ENCODE measurements at regions not wholly inside any gene's neighbourhood (a gene's known extent, or its start where the extent isn't known, plus 50 kb on each side); places are given as distances from the start of the nearest gene placed in this dataset.

GRCh38 chr13:33742321-33742720, 75.6 kb upstream of the RFC3 start:
- no peak for DNase-seq
- Histone ChIP-seq H3K27ac (no peak overlapping the region), H3K27me3 (ENCODE audit: insufficient read depth, low read depth, severe bottlenecking) (no peaks in the 10 kb centered on the region), H3K9me3 (ENCODE audit: severe bottlenecking) (no peaks in the 10 kb centered on the region), H3K36me3 (no peaks in the 10 kb centered on the region), H3K4me3 (ENCODE audit: low read depth, low read length) (no peak overlapping the region)
- no peak for TF ChIP-seq CTCF (IDR thresholded peaks at IDR 0.05; ENCODE audit: low read depth, low read length)

GRCh38 chr13:33743438-33744368, 74.2 kb upstream of the RFC3 start:
- H3K27ac ChIP-seq = no peak overlapping the region

GRCh38 chr13:33744589-33745369, 73.2 kb upstream of the RFC3 start:
- Histone ChIP-seq H3K27ac (no peak overlapping the region), H3K27me3 (ENCODE audit: insufficient read depth, low read depth, severe bottlenecking) (no peaks in the 10 kb centered on the region), H3K36me3 (no peaks in the 10 kb centered on the region), H3K4me3 (ENCODE audit: low read depth, low read length) (no peak overlapping the region), H3K9me3 (ENCODE audit: severe bottlenecking) (no peaks in the 10 kb centered on the region)
- DNase-seq = no peak
- TF ChIP-seq CTCF (IDR thresholded peaks at IDR 0.05; ENCODE audit: low read depth, low read length) = no peak

More at GRCh38 chr13:33743438-33744368, 74.2 kb upstream of the RFC3 start:
- H3K27me3 ChIP-seq (ENCODE audit: insufficient read depth, low read depth, severe bottlenecking) = no peaks in the 10 kb centered on the region
- no peaks in the 10 kb centered on the region for H3K36me3 ChIP-seq
- H3K4me3 ChIP-seq (ENCODE audit: low read depth, low read length) = no peak overlapping the region
- no peaks in the 10 kb centered on the region for H3K9me3 ChIP-seq (ENCODE audit: severe bottlenecking)
- DNase-seq = no peak
- no peak for TF ChIP-seq CTCF (IDR thresholded peaks at IDR 0.05; ENCODE audit: low read depth, low read length)

GRCh38 chr13:33745370-33746324, 72.3 kb upstream of the RFC3 start:
- DNase-seq = no peak
- no peak for TF ChIP-seq CTCF (IDR thresholded peaks at IDR 0.05; ENCODE audit: low read depth, low read length)
- Histone ChIP-seq H3K36me3 (no peaks in the 10 kb centered on the region), H3K27ac (no peak overlapping the region), H3K4me3 (ENCODE audit: low read depth, low read length) (no peak overlapping the region), H3K27me3 (ENCODE audit: insufficient read depth, low read depth, severe bottlenecking) (no peaks in the 10 kb centered on the region), H3K9me3 (ENCODE audit: severe bottlenecking) (no peaks in the 10 kb centered on the region)

GRCh38 chr13:33746867-33747266, 71.1 kb upstream of the RFC3 start:
- H3K9me3 ChIP-seq (ENCODE audit: severe bottlenecking) = no peaks in the 10 kb centered on the region
- no peak for DNase-seq
- TF ChIP-seq CTCF (IDR thresholded peaks at IDR 0.05; ENCODE audit: low read depth, low read length) = no peak
- H3K36me3 ChIP-seq = no peaks in the 10 kb centered on the region
- no peaks in the 10 kb centered on the region for H3K27me3 ChIP-seq (ENCODE audit: insufficient read depth, low read depth, severe bottlenecking)
- H3K27ac ChIP-seq = no peak overlapping the region
- H3K4me3 ChIP-seq (ENCODE audit: low read depth, low read length) = no peak overlapping the region

Data from WERI-Rb-1 (cell line).